H1 (cell line): ENCODE measurements at regions not wholly inside any gene's neighbourhood (a gene's known extent, or its start where the extent isn't known, plus 50 kb on each side); places are given as distances from the start of the nearest gene placed in this dataset.

Experiments used
- CTCF ChIA-PET: fragments of 300-600 bp; sonication (Branson Sonifier 250); formaldehyde crosslinking; loops from one replicate; lab custom pipeline; 2021; ENCODE audit not compliant: partially characterized antibody; lab: Charles Lee
- POLR2A ChIA-PET: fragments of 300-600 bp; sonication (Branson Sonifier 250); formaldehyde crosslinking; loops from one replicate; lab custom pipeline; 2021; ENCODE audit warnings: inconsistent platforms; ENCODE audit not compliant: partially characterized antibody; lab: Charles Lee
- DNase-seq, 2 experiments: peaks; one replicate each; pipeline versions ENCODE4 v3.0.0 to v3.0.0-alpha.2; 2010 to 2022; ENCODE audit warnings: low spot score in 2 of 2, low read depth in 1 of 2, mixed read lengths in 1 of 2
- FAIRE-seq: peaks from 2 replicates; lab custom pipeline; 2011; peaks lifted over from hg19 to GRCh38; lab: Jason Lieb, UNC
- H2AFZ ChIP-seq: 2 replicates; pipeline ENCODE4 v1.8.1; 2012; ENCODE audit warnings: low read length, inconsistent platforms
- H2AK5ac ChIP-seq: 2 replicates; pipeline ENCODE4 v1.6.1; 2013; ENCODE audit warnings: low read depth, low read length
- H2BK120ac ChIP-seq: replicated peaks from 2 replicates; pipeline ENCODE3; 2013; ENCODE audit warnings: low read depth, low read length, inconsistent platforms
- H2BK12ac ChIP-seq: 2 replicates; pipeline ENCODE4 v1.6.1; 2013; ENCODE audit warnings: low read depth, low read length
- H2BK15ac ChIP-seq: 2 replicates; pipeline ENCODE4 v1.6.1; 2013; ENCODE audit warnings: low read length
- H2BK20ac ChIP-seq: 2 replicates; pipeline ENCODE4 v1.6.1; 2013; ENCODE audit warnings: low read length
- H2BK5ac ChIP-seq: 2 replicates; pipeline ENCODE4 v1.6.1; 2013; ENCODE audit warnings: low read depth, low read length
- H3K14ac ChIP-seq: 2 replicates; pipeline ENCODE4 v1.6.1; 2013; ENCODE audit warnings: inconsistent platforms; ENCODE audit not compliant: insufficient read length
- H3K18ac ChIP-seq: 2 replicates; pipeline ENCODE4 v1.6.1; 2013; ENCODE audit warnings: low read length; ENCODE audit errors: extremely low read depth
- H3K23ac ChIP-seq: 2 replicates; pipeline ENCODE4 v1.6.1; 2013; ENCODE audit warnings: inconsistent platforms; ENCODE audit not compliant: insufficient read length
- H3K23me2 ChIP-seq: 2 replicates; pipeline ENCODE4 v1.6.1; 2013; ENCODE audit warnings: low read depth, low read length
- H3K27ac ChIP-seq: 2 replicates; pipeline ENCODE4 v1.6.1; 2011; ENCODE audit warnings: low read depth, low read length, inconsistent platforms
- H3K27me3 ChIP-seq, 4 experiments: replicated peaks in 1 of 4; 1 replicate in 1 of 4; 2 replicates in 3 of 4; pipeline versions ENCODE4 v1.6.1 to v1.8.1; 2011 to 2013; ENCODE audit warnings: low read length in 3 of 4, mild to moderate bottlenecking in 3 of 4, inconsistent platforms in 2 of 4, mixed read lengths in 2 of 4, moderate library complexity in 1 of 4; ENCODE audit not compliant: control insufficient read depth in 3 of 4, insufficient read depth in 3 of 4; ENCODE audit errors: extremely low read depth in 1 of 4
- H3K36me3 ChIP-seq, 4 experiments: 2 replicates each; pipeline versions ENCODE4 v1.6.1 to v1.8.1; 2011 to 2013; ENCODE audit warnings: mild to moderate bottlenecking in 4 of 4, low read length in 3 of 4, moderate library complexity in 2 of 4, control low read depth in 1 of 4, inconsistent platforms in 1 of 4; ENCODE audit not compliant: insufficient read depth in 4 of 4, control insufficient read depth in 2 of 4
- H3K4ac ChIP-seq: replicated peaks from 2 replicates; pipeline ENCODE3; 2013; ENCODE audit warnings: low read length, low read depth, mixed read lengths, inconsistent platforms; ENCODE audit not compliant: insufficient read length
- H3K4me1 ChIP-seq, 4 experiments: replicated peaks in 1 of 4; 1 replicate in 1 of 4; 2 replicates in 3 of 4; pipeline versions ENCODE4 v1.6.1 to v1.8.1; 2011 to 2013; ENCODE audit warnings: low read length in 3 of 4, inconsistent platforms in 2 of 4, mixed read lengths in 1 of 4; ENCODE audit not compliant: insufficient read depth in 4 of 4, control insufficient read depth in 3 of 4
- H3K4me2 ChIP-seq, 2 experiments: 2 replicates each; pipeline versions ENCODE4 v1.6.1 to v1.8.1; 2011 to 2013; ENCODE audit warnings: low read depth in 2 of 2, low read length in 2 of 2, control low read depth in 1 of 2, inconsistent platforms in 1 of 2, mild to moderate bottlenecking in 1 of 2; ENCODE audit not compliant: insufficient read depth in 1 of 2
- H3K4me3 ChIP-seq, 4 experiments: fragments of 200-600, 300-600 bp in 1 of 4; sonication (generic), shearing (Covaris generic), sonication (Bioruptor Twin) in 1 of 4; 2 replicates each; pipeline versions ENCODE4 v1.5.1 to v1.8.1; 2011 to 2016; ENCODE audit warnings: low read length in 4 of 4, low read depth in 3 of 4, control low read depth in 2 of 4, inconsistent platforms in 2 of 4, mild to moderate bottlenecking in 2 of 4, mixed read lengths in 1 of 4, moderate library complexity in 1 of 4; ENCODE audit not compliant: insufficient read depth in 2 of 4; ENCODE audit errors: extremely low read depth in 1 of 4
- H3K56ac ChIP-seq: replicated peaks from 2 replicates; pipeline ENCODE3; 2013; ENCODE audit warnings: low read depth, mild to moderate bottlenecking, mixed read lengths, low read length, inconsistent platforms; ENCODE audit not compliant: insufficient read length
- H3K79me1 ChIP-seq: 2 replicates; pipeline ENCODE4 v1.6.1; 2013; ENCODE audit warnings: low read depth, low read length, control low read depth
- H3K79me2 ChIP-seq, 2 experiments: 2 replicates each; pipeline versions ENCODE4 v1.6.1 to v1.8.1; 2012 to 2013; ENCODE audit warnings: low read length in 2 of 2, mild to moderate bottlenecking in 2 of 2, inconsistent platforms in 1 of 2; ENCODE audit not compliant: insufficient read depth in 2 of 2, control insufficient read depth in 1 of 2
- H3K9ac ChIP-seq, 4 experiments: replicated peaks in 1 of 4; 1 replicate in 1 of 4; 2 replicates in 3 of 4; pipeline versions ENCODE4 v1.6.1 to v1.8.1; 2011 to 2013; ENCODE audit warnings: low read depth in 3 of 4, low read length in 3 of 4, control low read depth in 2 of 4, mild to moderate bottlenecking in 2 of 4, moderate library complexity in 2 of 4, inconsistent platforms in 1 of 4; ENCODE audit errors: extremely low read depth in 1 of 4
- H3K9me3 ChIP-seq, 2 experiments: 2 replicates each; pipeline versions ENCODE4 v1.6.1 to v1.8.1; 2012 to 2013; ENCODE audit warnings: mild to moderate bottlenecking in 2 of 2, moderate library complexity in 2 of 2, control low read depth in 1 of 2, inconsistent platforms in 1 of 2, low read depth in 1 of 2, low read length in 1 of 2, mixed read lengths in 1 of 2; ENCODE audit not compliant: insufficient read depth in 2 of 2
- H4K20me1 ChIP-seq, 2 experiments: replicated peaks in 1 of 2; 2 replicates each; pipeline versions ENCODE3 to v1.8.1; 2011 to 2013; ENCODE audit warnings: inconsistent platforms in 2 of 2, low read length in 2 of 2, mild to moderate bottlenecking in 1 of 2; ENCODE audit not compliant: insufficient read depth in 2 of 2, control insufficient read depth in 1 of 2
- H4K5ac ChIP-seq: 2 replicates; pipeline ENCODE4 v1.6.1; 2013; ENCODE audit warnings: low read length, low read depth, mixed read lengths, inconsistent platforms; ENCODE audit not compliant: insufficient read length
- H4K8ac ChIP-seq: 2 replicates; pipeline ENCODE4 v1.8.0; 2013; ENCODE audit warnings: mild to moderate bottlenecking, moderate library complexity, low read length, inconsistent platforms; ENCODE audit not compliant: insufficient read depth; ENCODE audit errors: extremely low read depth
- H4K91ac ChIP-seq: replicated peaks from 2 replicates; pipeline ENCODE3; 2013; ENCODE audit warnings: low read length, mixed read lengths, inconsistent platforms; ENCODE audit not compliant: insufficient read length
- BRCA1 ChIP-seq: IDR thresholded peaks from 2 replicates; pipeline ENCODE4 v1.6.1; 2012; ENCODE audit warnings: low read depth, low read length, improper control_type of control experiment
- CBX5 ChIP-seq: fragments of 300-800, 300-1000 bp; sonication (generic); IDR thresholded peaks from 2 replicates; pipeline ENCODE4 v1.7.1; 2016; ENCODE audit warnings: antibody characterized with exemption, low read length, low read depth
- CTBP2 ChIP-seq: IDR thresholded peaks from 2 replicates; pipeline ENCODE4 v1.7.0; 2011; ENCODE audit warnings: borderline replicate concordance, mild to moderate bottlenecking, moderate library complexity, mixed read lengths, low read length; ENCODE audit not compliant: insufficient read depth, insufficient read length
- FOSL1 ChIP-seq: IDR thresholded peaks from 2 replicates; pipeline ENCODE4 v1.6.1; 2011; ENCODE audit warnings: mild to moderate bottlenecking, low read depth, low read length, moderate library complexity; ENCODE audit not compliant: insufficient read depth
- GABPA ChIP-seq: IDR thresholded peaks from 2 replicates; pipeline ENCODE4 v1.6.1; 2011; ENCODE audit warnings: mild to moderate bottlenecking, low read length, moderate library complexity, borderline replicate concordance; ENCODE audit not compliant: insufficient read depth
- JUN ChIP-seq: IDR thresholded peaks from 2 replicates; pipeline ENCODE4 v1.6.1; 2011; ENCODE audit warnings: low read depth, mild to moderate bottlenecking, improper control_type of control experiment, low read length
- JUND ChIP-seq: IDR thresholded peaks from 2 replicates; pipeline ENCODE4 v1.6.1; 2011; ENCODE audit warnings: mild to moderate bottlenecking, improper control_type of control experiment, low read length
- POU5F1 ChIP-seq: IDR thresholded peaks from 2 replicates; pipeline ENCODE4 v1.6.1; 2011; ENCODE audit warnings: low read depth, mild to moderate bottlenecking, low read length, moderate library complexity
- RNF2 ChIP-seq: fragments of 200-900, 300-1000 bp; sonication (generic); IDR thresholded peaks from 2 replicates; pipeline ENCODE4 v1.7.1; 2016; ENCODE audit warnings: borderline replicate concordance, low read depth, mild to moderate bottlenecking, antibody characterized with exemption, low read length; ENCODE audit not compliant: poor library complexity, severe bottlenecking; ENCODE audit errors: missing control alignments
- SIX5 ChIP-seq: IDR thresholded peaks from 2 replicates; pipeline ENCODE4 v1.6.1; 2011; ENCODE audit warnings: mild to moderate bottlenecking, low read depth, low read length
- SP4 ChIP-seq: IDR thresholded peaks from 2 replicates; pipeline ENCODE4 v1.6.1; 2012; ENCODE audit warnings: low read length, inconsistent platforms
- SRF ChIP-seq: IDR thresholded peaks from 2 replicates; pipeline ENCODE4 v1.6.1; 2011; ENCODE audit warnings: mild to moderate bottlenecking, low read depth, low read length, moderate library complexity
- TBP ChIP-seq: IDR thresholded peaks from 2 replicates; pipeline ENCODE4 v1.6.1; 2011; ENCODE audit warnings: low read depth, low read length, improper control_type of control experiment
- WGBS, 2 experiments: shearing (Covaris generic) in 1 of 2; methylation state at CpG; one replicate each; pipeline versions ENCODE4 v1.1.6 to v1.1.7; 2013 to 2015; ENCODE audit warnings: low lambda C conversion rate in 2 of 2, mixed read lengths in 2 of 2, inconsistent platforms in 1 of 2, low coverage in 1 of 2, missing lambda C conversion rate in 1 of 2; ENCODE audit not compliant: insufficient replicate concordance in 2 of 2, insufficient coverage in 1 of 2, insufficient read length in 1 of 2; ENCODE audit errors: extremely low coverage in 1 of 2, missing lambda C conversion rate in 1 of 2; 5-methylcytosine and 5-hydroxymethylcytosine counted together

- H3K9ac ChIP-seq, result no peak overlapping the region
- CTCF ChIA-PET, result interaction anchor here (0.8 to 1.3 kb wide), 2 partner anchors 10 to 314 kb away, joined by 3 read pairs; no protein-coding TSS in a partner anchor
- H2AFZ ChIP-seq, result peak overlapping the region; percentile 80; the same call in 1 of the 2 replicates
- no peak overlapping the region for H2BK120ac ChIP-seq
- no peak overlapping the region for H2BK12ac ChIP-seq
- H4K5ac ChIP-seq, result no peak overlapping the region
- H3K23ac ChIP-seq, result no peak overlapping the region
- H3K36me3 ChIP-seq, result no peaks in the 10 kb centered on the region
- DNase-seq, result no peak
- FAIRE-seq, result no peak
- H3K23me2 ChIP-seq, result no peaks in the 10 kb centered on the region
- no peak overlapping the region for H2BK20ac ChIP-seq
- H3K18ac ChIP-seq, result no peak overlapping the region
- H3K14ac ChIP-seq, result no peak overlapping the region
- no peak overlapping the region for H3K4me3 ChIP-seq
- H4K8ac ChIP-seq, result no peak overlapping the region
- 87% methylated on average over 7 of the region's 7 CpGs; no CpG with 5 or more reads in 1 of the 2 experiments for WGBS, 2 experiments
- H3K9me3 ChIP-seq, result 0 out of 4 replicates have a peak, but pooled peaks cover 0 to 3% of the 10 kb centered on the region in 2 experiments
- H3K56ac ChIP-seq, result no peak overlapping the region
- H2BK5ac ChIP-seq, result no peak overlapping the region
- H3K79me2 ChIP-seq, result no peaks in the 10 kb centered on the region
- H3K27ac ChIP-seq, result no peak overlapping the region
- POLR2A ChIA-PET, result no interaction called here
- no peak overlapping the region for H2BK15ac ChIP-seq
- H3K4ac ChIP-seq, result no peak overlapping the region
- H2AK5ac ChIP-seq, result no peak overlapping the region
- H4K91ac ChIP-seq, result no peak overlapping the region
- peaks cover 0 to 10% (median 6%) of the 10 kb centered on the region in 4 experiments; a peak in 4 of 7 replicates for H3K4me1 ChIP-seq
- no peak overlapping the region for H3K4me2 ChIP-seq
- H4K20me1 ChIP-seq, result no peaks in the 10 kb centered on the region
- H3K27me3 ChIP-seq, result no peaks in the 10 kb centered on the region
- H3K79me1 ChIP-seq, result no peaks in the 10 kb centered on the region
- TF ChIP-seq FOSL1, result no peak
- TF ChIP-seq GABPA, result no peak
- TF ChIP-seq SRF, result no peak
- no peak for TF ChIP-seq JUND
- no peak for TF ChIP-seq SP4
- no peak for TF ChIP-seq POU5F1
- TF ChIP-seq TBP, result no peak
- TF ChIP-seq BRCA1, result no peak
- TF ChIP-seq CBX5, result no peak
- TF ChIP-seq JUN, result no peak
- TF ChIP-seq SIX5, result no peak
- no peak for TF ChIP-seq CTBP2
- TF ChIP-seq RNF2, result no peak
Measured at GRCh38 chr4:129326571-129327460, 230.9 kb downstream of the C4orf33 start.
